ENCODE measurements at regions not wholly inside any gene's neighbourhood (a gene's known extent, or its start where the extent isn't known, plus 50 kb on each side); places are given as distances from the start of the nearest gene placed in this dataset.

DNA sequence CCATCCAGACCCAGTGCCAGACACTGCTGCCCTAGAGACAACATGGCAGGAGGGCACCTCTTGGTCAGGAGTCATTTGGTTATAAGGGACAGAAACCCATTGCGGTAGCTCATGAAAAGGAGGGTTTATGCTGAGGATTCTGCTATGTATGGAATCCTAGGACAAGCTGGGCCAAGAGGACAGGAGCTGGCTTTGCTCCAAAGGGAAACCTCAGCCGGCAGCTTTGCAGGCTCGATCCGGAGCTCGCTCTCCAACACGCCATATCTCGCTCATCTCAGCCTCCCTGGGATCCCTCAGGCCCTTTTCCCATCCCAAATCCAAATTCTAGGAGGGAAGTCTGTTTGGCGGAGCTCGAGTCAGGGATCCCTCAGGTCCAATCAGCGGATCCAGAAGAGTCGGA is 345.7 kb downstream of the GLRX3 start (continued):
- TF ChIP-seq, protein P1, sequence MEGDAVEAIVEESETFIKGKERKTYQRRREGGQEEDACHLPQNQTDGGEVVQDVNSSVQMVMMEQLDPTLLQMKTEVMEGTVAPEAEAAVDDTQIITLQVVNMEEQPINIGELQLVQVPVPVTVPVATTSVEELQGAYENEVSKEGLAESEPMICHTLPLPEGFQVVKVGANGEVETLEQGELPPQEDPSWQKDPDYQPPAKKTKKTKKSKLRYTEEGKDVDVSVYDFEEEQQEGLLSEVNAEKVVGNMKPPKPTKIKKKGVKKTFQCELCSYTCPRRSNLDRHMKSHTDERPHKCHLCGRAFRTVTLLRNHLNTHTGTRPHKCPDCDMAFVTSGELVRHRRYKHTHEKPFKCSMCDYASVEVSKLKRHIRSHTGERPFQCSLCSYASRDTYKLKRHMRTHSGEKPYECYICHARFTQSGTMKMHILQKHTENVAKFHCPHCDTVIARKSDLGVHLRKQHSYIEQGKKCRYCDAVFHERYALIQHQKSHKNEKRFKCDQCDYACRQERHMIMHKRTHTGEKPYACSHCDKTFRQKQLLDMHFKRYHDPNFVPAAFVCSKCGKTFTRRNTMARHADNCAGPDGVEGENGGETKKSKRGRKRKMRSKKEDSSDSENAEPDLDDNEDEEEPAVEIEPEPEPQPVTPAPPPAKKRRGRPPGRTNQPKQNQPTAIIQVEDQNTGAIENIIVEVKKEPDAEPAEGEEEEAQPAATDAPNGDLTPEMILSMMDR (conservative IDR thresholded peaks at IDR 0.05; ENCODE audit: low read depth in 2 of 2) = no peak
- TF ChIP-seq POLR2AphosphoS5 (IDR thresholded peaks at IDR 0.05; ENCODE audit: low read depth) = no peak
- no peak for TF ChIP-seq NANOG (IDR thresholded peaks at IDR 0.05; ENCODE audit: borderline replicate concordance)
- TF ChIP-seq JUNB (IDR thresholded peaks at IDR 0.05; ENCODE audit: unreplicated experiment) = no peak
- no peak for TF ChIP-seq EZH2 (IDR thresholded peaks at IDR 0.05; ENCODE audit: low read depth, unreplicated experiment)

DNA sequence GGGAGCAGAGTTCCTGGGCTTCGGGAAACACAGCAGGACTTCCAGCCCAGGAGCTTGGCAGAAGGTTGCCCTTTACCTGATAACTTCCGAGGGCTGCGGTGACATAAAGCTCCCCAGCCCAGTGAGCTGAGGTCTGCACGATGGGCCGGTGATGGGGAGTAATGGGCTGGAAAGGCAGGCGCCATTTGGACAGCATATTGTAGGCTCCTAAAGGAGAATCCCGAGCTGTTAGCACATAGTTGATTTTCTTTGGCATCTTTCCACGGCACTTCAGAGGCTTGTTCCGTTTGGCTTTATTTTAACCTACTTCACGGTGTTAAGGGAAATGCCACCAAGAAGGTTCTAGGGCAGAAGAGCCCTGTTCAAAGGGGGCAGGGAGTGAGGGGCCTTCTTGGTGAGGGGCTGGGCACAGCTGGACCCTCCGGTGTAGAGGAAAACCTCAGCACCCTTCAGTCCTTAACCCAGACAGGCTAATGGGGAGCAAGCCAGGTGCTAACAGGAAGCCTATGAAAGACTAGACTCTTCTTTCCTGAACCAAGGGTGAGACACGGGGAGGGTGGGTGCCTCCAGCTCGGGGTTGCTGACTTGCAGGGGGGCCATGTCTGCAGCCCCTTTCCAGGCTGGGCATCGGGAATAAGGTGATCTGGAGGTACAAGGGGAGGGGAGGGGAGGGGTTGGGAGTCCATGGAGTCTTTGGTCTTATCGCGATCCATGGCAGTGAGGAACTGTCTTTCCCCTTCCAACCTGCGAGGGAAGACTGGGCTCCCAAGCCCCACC is 347.7 kb downstream of the GLRX3 start:
- Mint-ChIP-seq H3K4me1 (no peaks in the 10 kb centered on the region), H3K27ac (no peak overlapping the region), H3K4me3 (no peak overlapping the region), H3K27me3 (ENCODE audit: insufficient read depth, low read depth, poor library complexity) (no peaks in the 10 kb centered on the region), H3K36me3 (ENCODE audit: low read depth) (peaks cover 32% of the 10 kb centered on the region), H3K9me3 (peaks cover 99% of the 10 kb centered on the region)
- no peak overlapping the region for H3K4me3 ChIP-seq
- TF ChIP-seq, protein P2, sequence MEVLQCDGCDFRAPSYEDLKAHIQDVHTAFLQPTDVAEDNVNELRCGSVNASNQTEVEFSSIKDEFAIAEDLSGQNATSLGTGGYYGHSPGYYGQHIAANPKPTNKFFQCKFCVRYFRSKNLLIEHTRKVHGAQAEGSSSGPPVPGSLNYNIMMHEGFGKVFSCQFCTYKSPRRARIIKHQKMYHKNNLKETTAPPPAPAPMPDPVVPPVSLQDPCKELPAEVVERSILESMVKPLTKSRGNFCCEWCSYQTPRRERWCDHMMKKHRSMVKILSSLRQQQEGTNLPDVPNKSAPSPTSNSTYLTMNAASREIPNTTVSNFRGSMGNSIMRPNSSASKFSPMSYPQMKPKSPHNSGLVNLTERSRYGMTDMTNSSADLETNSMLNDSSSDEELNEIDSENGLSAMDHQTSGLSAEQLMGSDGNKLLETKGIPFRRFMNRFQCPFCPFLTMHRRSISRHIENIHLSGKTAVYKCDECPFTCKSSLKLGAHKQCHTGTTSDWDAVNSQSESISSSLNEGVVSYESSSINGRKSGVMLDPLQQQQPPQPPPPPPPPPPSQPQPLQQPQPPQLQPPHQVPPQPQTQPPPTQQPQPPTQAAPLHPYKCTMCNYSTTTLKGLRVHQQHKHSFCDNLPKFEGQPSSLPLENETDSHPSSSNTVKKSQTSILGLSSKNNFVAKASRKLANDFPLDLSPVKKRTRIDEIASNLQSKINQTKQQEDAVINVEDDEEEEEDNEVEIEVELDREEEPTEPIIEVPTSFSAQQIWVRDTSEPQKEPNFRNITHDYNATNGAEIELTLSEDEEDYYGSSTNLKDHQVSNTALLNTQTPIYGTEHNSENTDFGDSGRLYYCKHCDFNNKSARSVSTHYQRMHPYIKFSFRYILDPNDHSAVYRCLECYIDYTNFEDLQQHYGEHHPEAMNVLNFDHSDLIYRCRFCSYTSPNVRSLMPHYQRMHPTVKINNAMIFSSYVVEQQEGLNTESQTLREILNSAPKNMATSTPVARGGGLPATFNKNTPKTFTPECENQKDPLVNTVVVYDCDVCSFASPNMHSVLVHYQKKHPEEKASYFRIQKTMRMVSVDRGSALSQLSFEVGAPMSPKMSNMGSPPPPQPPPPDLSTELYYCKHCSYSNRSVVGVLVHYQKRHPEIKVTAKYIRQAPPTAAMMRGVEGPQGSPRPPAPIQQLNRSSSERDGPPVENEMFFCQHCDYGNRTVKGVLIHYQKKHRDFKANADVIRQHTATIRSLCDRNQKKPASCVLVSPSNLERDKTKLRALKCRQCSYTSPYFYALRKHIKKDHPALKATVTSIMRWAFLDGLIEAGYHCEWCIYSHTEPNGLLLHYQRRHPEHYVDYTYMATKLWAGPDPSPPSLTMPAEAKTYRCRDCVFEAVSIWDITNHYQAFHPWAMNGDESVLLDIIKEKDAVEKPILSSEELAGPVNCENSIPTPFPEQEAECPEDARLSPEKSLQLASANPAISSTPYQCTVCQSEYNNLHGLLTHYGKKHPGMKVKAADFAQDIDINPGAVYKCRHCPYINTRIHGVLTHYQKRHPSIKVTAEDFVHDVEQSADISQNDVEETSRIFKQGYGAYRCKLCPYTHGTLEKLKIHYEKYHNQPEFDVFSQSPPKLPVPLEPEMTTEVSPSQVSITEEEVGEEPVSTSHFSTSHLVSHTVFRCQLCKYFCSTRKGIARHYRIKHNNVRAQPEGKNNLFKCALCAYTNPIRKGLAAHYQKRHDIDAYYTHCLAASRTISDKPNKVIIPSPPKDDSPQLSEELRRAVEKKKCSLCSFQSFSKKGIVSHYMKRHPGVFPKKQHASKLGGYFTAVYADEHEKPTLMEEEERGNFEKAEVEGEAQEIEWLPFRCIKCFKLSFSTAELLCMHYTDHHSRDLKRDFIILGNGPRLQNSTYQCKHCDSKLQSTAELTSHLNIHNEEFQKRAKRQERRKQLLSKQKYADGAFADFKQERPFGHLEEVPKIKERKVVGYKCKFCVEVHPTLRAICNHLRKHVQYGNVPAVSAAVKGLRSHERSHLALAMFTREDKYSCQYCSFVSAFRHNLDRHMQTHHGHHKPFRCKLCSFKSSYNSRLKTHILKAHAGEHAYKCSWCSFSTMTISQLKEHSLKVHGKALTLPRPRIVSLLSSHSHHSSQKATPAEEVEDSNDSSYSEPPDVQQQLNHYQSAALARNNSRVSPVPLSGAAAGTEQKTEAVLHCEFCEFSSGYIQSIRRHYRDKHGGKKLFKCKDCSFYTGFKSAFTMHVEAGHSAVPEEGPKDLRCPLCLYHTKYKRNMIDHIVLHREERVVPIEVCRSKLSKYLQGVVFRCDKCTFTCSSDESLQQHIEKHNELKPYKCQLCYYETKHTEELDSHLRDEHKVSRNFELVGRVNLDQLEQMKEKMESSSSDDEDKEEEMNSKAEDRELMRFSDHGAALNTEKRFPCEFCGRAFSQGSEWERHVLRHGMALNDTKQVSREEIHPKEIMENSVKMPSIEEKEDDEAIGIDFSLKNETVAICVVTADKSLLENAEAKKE (CRISPR knock-in tag; IDR thresholded peaks at IDR 0.05) = no peak
- H3K36me3 ChIP-seq (ENCODE audit: insufficient read depth) = no peaks in the 10 kb centered on the region
- H3K4me2 ChIP-seq = no peak overlapping the region
- no peak overlapping the region for H2AFZ ChIP-seq
- no peaks in the 10 kb centered on the region for H4K20me1 ChIP-seq (replicated peaks; ENCODE audit: insufficient read depth)
- H3K27ac ChIP-seq (ENCODE audit: low read depth) = no peak overlapping the region
- DNase-seq (ENCODE audit: low spot score) (no peak), ATAC-seq (no peak)
- no peaks in the 10 kb centered on the region for H3F3A ChIP-seq (replicated peaks; ENCODE audit: low read depth)
- no peaks in the 10 kb centered on the region for H3K4me1 ChIP-seq (ENCODE audit: insufficient read depth)
- H3K9me2 ChIP-seq (ENCODE audit: insufficient read depth) = no peaks in the 10 kb centered on the region
- H3K79me2 ChIP-seq (replicated peaks; ENCODE audit: insufficient read depth) = no peaks in the 10 kb centered on the region
- H3K27me3 ChIP-seq (ENCODE audit: insufficient read depth) = no peaks in the 10 kb centered on the region

All from GM23338 (cell line).